GM19467 (cell line): ENCODE measurements at regions not wholly inside any gene's neighbourhood (a gene's known extent, or its start where the extent isn't known, plus 50 kb on each side); places are given as distances from the start of the nearest gene placed in this dataset.

Source experiments
- ATAC-seq: cut with Tn5 transposase; IDR thresholded peaks from one replicate; pipeline ENCODE4 v1.9.1; 2021; ENCODE audit warnings: mild to moderate bottlenecking, moderate library complexity; ENCODE audit not compliant: unreplicated experiment

- no peak for ATAC-seq
These were observed 404.7 kb upstream of the TGFBR2 start for GRCh38 chr3:30201715-30202114.

DNA sequence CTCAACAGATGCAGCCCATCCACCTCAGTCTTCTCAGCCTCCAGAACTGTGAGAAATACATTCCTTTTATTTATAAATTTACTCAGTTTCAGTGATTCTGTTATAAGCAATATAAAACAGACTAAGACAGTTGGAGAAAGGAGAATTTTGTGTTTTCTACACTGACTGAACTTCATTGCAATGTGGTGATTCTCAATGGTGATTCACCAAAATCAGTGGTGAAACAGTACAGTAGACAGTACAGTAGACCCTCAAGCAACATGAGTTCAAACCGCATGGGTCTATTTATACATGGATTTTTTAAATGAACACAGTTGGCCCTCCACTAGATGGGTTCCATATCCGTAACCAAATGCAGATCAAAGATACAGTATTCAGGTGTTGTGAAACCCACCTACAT is 403.1 kb upstream of the TGFBR2 start:
- no peak for ATAC-seq

GRCh38 chr3:30204126-30204525 is 402.3 kb upstream of the TGFBR2 start:
- ATAC-seq: no peak

DNA sequence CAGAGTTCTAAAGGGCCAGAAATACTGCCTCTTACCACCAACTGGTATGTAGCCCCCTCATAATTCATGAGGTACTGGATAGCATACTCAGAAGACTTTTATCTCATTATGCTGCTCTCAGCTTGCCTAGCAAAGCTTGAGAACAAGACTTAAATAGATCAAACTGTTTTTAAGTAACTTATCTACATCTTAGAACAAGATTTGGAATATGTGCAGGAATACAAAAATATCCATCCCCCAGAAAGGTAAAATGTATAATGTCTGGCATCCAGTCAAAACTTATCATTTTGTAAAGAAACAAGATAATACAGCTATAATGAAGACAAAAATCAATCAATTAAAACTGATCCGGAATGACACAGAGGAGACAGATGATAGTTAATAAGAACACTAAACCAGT is 400.4 kb upstream of the TGFBR2 start:
- ATAC-seq: no peak

DNA sequence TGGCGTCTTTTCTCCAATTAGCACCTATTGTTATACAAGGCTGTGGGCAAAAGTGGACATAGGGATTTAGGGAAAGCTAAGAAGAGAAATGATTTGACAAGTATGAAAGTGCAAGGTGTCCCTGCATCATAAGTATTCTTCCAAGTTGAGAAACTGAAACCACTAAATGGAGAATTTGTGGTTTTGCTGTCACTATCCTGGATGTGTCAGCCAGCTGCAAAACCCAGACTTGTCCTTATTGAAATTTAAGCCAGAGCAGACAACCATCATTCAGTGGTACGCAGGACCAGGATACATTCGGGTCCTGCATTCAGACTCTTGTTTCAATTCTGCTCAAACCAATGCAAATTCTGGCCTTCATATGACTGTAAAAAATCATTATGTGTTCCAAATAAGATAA is 384.8 kb upstream of the TGFBR2 start:
- ATAC-seq: no peak

- no peak for ATAC-seq
These were observed 384.0 kb upstream of the TGFBR2 start for GRCh38 chr3:30222441-30222840.

GRCh38 chr3:30225021-30225420 is 381.4 kb upstream of the TGFBR2 start:
- ATAC-seq: no peak

DNA sequence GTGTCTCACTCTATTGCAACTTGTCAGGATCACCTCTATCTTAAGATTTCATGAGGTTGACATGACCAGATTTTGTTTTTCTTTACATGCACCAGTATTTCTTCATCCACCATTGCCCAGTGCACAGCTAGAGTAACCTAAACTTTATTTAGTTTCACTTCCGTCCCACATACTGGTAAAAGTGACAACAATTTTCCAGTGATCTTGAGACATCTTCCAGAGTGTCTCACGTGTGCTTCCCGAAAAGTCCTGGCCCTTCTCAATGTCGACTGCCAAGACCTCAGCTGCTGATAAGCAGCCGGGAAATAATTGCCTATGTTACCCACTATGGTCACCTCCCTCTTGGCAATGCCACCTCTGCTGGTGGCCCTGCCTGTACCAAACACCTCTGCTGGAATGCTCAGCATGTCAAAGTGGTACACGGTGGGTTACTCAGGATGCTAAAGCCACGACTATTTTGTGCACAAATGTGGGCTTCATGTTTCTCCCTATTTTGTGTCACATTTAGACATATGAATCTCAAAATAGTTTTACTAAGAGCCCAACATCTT is 379.7 kb upstream of the TGFBR2 start:
- ATAC-seq: no peak

DNA sequence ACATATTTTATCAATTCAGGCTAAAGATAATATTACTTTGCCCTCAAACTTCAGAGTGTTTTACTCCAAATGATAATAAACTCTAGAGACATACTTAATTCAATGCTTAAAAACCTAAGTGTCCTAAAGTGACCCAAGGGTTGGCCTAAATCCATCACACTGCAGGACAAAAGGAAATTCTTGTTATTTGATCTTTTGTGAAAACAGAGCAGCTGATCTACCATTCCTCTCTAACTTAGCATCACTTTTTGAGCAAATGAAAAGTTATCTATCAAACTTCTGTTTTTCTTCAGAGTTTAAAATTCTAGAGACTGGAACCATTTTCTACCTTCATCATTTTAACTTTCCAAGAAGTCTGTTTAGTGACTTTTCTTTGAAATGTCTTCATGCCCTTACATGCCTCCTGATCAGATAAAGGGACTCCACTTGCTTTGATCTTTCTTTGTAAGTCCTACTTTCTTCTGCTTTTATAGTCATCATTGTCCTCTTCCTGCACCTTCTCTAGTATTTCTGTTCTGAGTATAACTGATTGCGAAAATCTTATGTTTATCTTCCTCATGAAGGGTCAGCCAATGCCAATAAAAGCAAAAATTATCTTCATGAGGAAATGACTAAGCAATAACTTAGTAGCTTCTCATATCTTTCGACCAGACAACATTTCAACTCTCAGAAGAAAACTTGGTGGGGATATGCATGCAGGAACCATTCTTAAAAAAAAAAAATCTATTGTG is 378.7 kb upstream of the TGFBR2 start:
- no peak for ATAC-seq

- no peak for ATAC-seq
These were observed 378.1 kb upstream of the TGFBR2 start for GRCh38 chr3:30228302-30228631.

DNA sequence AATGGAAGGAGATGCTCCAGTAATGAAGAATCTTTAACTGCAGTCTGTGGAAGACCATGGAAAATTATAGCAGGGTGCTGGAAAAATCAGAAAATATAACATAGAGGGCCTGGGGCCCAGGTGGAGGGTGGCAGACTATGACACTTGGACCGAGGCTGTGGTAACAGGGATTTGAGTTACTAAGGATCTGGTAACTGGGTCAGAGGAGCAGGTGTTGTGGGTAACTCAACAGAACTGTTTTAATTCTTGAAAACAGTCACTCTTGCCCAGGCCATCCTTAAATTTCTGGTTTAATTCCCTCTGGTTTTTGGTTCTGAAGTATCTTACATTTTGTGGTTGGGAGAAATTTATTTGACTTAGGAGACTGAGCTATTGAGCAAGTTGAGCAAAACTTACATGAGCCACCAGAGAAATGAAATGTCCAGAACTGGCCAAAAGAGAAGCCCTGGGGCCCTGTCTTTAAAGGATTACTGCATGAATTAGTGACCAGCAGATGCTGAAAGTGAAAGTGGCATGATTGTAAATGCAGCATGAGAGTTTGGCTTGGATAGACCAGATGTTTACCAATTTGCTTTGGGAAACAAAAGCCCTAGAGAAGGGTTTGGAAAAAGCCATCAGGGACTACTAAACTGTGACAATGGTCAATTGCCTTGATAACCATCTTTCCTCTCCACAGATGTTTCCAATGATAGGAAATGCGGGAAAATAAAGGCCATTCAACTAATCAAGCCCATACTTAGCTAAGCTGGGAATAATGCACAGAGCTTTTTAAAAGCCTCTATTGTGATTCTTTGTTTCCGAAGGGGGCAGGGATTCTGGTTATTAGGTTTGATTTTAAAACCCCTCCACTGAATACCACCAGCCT is 374.9 kb upstream of the TGFBR2 start:
- ATAC-seq: no peak

DNA sequence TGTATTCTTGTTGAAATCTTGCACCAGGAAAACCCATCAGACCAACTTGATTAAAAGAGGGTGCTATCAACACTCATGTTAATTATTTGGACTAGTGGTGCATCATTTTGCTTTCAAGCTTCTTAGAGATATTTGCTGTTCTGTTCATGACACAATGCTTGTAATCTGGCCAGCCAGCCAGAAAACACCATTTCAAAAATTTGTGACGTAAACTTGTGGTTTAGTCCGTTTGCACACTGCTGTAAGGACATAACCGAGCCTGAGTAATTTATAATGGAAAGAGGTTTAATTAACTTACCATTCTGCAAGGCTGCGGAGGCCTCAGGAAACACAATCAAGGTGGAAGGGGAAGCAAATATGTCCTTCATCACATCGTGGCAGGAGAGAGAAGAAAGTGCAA is 374.3 kb upstream of the TGFBR2 start:
- no peak for ATAC-seq

DNA sequence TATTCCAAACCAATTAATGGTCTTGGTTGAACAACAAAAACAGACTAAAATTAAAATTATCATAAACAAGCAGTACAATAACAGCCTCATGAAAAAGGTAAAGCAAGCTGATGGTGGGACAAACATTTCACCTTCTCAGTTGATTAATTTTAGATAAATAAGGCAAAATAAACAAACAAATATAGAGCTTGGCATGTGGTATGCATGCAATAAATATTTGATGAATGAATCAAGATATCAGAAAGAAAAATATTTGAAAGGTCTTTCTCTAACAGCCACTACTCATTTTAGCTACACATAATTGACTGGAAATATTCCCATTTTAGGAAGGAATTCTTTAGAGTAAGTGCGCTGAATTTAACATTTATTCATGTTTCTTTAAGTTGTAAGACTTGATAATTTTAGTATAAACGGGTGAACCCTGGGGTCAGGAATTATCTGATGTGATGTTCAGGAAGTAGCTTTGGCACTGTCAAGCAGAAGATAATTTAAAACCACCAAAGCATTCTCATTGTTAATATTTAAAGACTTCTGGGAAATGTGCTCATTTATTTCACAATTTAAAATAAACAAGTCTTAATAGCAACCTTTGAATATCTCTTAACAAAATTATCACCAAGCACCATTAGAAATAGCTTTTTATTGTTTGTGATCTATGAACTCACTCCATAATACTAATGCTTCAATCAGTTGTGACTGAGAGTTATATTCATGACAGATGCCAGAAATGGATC is 372.3 kb upstream of the TGFBR2 start:
- no peak for ATAC-seq

- ATAC-seq: no peak
These were observed 370.4 kb upstream of the TGFBR2 start for GRCh38 chr3:30236011-30236410.

- no peak for ATAC-seq
These were observed 364.7 kb upstream of the TGFBR2 start for GRCh38 chr3:30241721-30242120.

DNA sequence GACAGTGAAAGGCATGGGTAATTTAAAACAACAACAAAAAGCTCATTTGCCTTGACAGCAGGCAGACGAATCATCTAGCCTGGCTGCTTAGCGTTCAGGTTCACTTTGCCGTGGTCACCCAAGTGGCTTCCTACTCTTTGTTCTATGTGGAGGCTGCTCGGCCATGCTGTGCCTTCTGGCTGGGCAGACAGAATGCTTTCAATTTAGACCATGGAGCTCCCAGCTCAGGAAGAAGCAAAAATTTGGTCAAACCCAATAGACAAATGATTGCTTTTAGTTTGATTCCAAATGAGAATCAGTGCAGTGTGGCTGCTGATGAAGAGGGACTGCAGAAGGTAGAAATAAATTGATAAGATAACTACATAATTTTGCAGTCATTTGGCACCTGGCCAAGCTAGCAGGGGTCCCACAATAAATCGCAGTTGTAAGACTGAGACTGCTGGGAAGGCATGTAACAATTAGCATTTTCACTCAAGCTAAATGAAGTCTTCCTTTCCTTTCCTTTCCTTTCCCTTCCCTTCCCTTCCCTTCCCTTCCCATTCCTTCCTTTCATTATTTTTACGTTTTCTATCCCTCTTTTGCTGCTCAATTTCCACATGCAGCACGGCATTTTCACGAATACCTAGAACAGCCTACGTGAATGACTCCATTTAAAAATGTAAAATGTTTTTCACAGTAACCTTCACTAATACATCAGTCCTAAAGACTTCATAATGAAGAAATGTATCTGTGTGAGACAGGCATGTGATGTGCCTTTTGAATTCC is 360.4 kb upstream of the TGFBR2 start:
- no peak for ATAC-seq

DNA sequence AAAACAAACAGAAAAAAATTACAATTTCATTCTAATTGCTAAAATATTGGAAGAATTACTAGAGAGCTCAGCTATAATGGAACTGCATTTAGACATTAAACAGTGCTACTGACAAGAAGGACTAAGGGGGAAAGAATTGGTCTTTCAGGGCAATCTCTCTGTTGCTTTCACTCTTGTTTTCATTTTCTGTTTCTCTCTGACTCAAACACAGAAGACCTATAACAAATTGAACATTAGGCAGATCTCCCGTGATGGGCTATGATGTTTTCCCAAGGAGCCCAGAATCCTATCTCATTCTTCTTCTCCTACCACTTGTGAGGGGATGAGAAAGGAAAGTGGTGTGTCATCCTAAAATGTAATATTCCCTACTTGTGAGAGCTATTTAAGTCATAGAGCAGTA is 358.0 kb upstream of the TGFBR2 start:
- peak; percentile 95 for ATAC-seq

GRCh38 chr3:30252474-30252873 is 353.9 kb upstream of the TGFBR2 start:
- ATAC-seq: no peak

DNA sequence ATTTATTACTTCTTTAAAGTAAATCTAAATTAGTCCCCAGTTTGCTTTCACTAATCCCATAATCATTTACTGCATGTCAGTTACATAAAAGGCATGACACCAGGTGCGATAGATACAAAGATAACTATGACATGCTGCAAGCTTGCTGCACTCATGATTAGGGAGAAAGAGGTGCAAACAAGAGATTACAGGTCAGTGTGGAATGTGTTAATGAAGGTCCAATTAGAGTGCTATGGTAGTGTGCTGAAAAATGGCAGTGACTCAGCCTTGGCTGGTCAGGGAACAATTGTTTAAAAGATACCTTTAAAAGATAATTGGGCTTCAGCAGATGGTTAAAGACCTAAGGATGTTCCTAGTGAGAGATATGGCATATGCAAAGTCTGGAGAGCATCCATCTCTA is 352.6 kb upstream of the TGFBR2 start:
- ATAC-seq: no peak

DNA sequence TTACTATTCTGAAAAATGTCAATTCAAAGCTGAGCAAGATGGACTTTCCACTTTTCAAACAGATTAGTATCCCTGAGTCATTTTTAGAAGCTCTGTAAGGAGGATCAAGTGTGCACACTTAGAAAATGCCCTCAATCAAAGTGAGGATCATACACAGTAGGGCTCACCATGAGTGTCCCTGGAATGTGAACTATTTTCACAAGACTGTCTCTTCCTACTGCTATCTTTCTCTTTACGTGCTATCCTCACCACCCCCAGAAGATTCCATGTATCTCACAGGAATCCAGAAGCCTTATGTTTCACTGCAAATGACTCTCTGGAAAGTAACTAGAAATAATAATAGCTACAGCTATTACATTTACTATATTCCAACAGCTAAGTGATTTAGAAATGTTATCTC is 349.9 kb upstream of the TGFBR2 start:
- no peak for ATAC-seq
